GM10266 (cell line): ENCODE measurements at regions not wholly inside any gene's neighbourhood (a gene's known extent, or its start where the extent isn't known, plus 50 kb on each side); places are given as distances from the start of the nearest gene placed in this dataset.

Source experiments
- DNase-seq: peaks from one replicate; pipeline ENCODE4 v3.0.0; 2012; ENCODE audit errors: extremely low spot score
- CTCF ChIP-seq: IDR thresholded peaks from 2 replicates; pipeline ENCODE4 v1.5.1; 2012; ENCODE audit warnings: mild to moderate bottlenecking, low read depth; ENCODE audit not compliant: control insufficient read depth, insufficient read depth; ENCODE audit errors: missing control alignments

GRCh38 chr20:51267679-51268078 is 244.8 kb upstream of the KCNG1 start:
- no peak for DNase-seq
- no peak for TF ChIP-seq CTCF

- no peak for TF ChIP-seq CTCF
- no peak for DNase-seq
These were observed 243.4 kb upstream of the KCNG1 start for GRCh38 chr20:51266353-51266752.

GRCh38 chr20:51265361-51265760 is 242.5 kb upstream of the KCNG1 start:
- no peak for DNase-seq
- TF ChIP-seq CTCF: no peak

GRCh38 chr20:51262240-51262639 is 239.3 kb upstream of the KCNG1 start:
- no peak for DNase-seq
- TF ChIP-seq CTCF: no peak

- TF ChIP-seq CTCF: no peak
- DNase-seq: no peak
These were observed 236.5 kb upstream of the KCNG1 start for GRCh38 chr20:51259455-51259854.

- no peak for DNase-seq
- TF ChIP-seq CTCF: no peak
These were observed 235.8 kb upstream of the KCNG1 start for GRCh38 chr20:51258582-51259165.

- no peak for DNase-seq
- TF ChIP-seq CTCF: no peak
These were observed 232.5 kb upstream of the KCNG1 start for GRCh38 chr20:51255417-51255816.
